Common myeloid progenitor, CD34-positive (primary cell): ENCODE measurements at regions not wholly inside any gene's neighbourhood (a gene's known extent, or its start where the extent isn't known, plus 50 kb on each side); places are given as distances from the start of the nearest gene placed in this dataset.

Experiments
- CTCF ChIA-PET: fragments of 350-600 bp; sonication (Branson Sonifier 250); formaldehyde crosslinking; loops from one replicate; lab custom pipeline; 2021; ENCODE audit warnings: antibody characterized with exemption; lab: Charles Lee
- POLR2A ChIA-PET: fragments of 350-600 bp; sonication (Branson Sonifier 250); formaldehyde crosslinking; loops from one replicate; lab custom pipeline; 2021; ENCODE audit warnings: antibody characterized with exemption; lab: Charles Lee
- DNase-seq, 3 donors: peaks; one replicate each; pipeline versions ENCODE4 v3.0.0 to v3.0.0-alpha.2; 2013
- H3K27ac ChIP-seq, 2 experiments: 1 replicate in 1 of 2; 2 replicates in 1 of 2; pipeline ENCODE4 v1.7.0; 2013; ENCODE audit warnings: inconsistent platforms in 2 of 2, low read length in 2 of 2, mild to moderate bottlenecking in 2 of 2, low read depth in 1 of 2, moderate library complexity in 1 of 2; ENCODE audit not compliant: severe bottlenecking in 2 of 2, insufficient read depth in 1 of 2, poor library complexity in 1 of 2
- H3K27me3 ChIP-seq, 5 experiments: replicated peaks in 2 of 5; 1 replicate in 3 of 5; 2 replicates in 2 of 5; pipeline versions ENCODE4 v1.6.1 to v1.7.0; 2013; ENCODE audit warnings: low read length in 4 of 5, mild to moderate bottlenecking in 2 of 5, moderate library complexity in 2 of 5, inconsistent platforms in 1 of 5; ENCODE audit not compliant: insufficient read depth in 5 of 5, control insufficient read depth in 4 of 5
- H3K36me3 ChIP-seq, 4 experiments: 1 replicate in 2 of 4; 2 replicates in 2 of 4; pipeline versions ENCODE4 v1.6.1 to v1.7.0; 2013; ENCODE audit warnings: low read length in 3 of 4, control low read depth in 1 of 4, mild to moderate bottlenecking in 1 of 4; ENCODE audit not compliant: control insufficient read depth in 4 of 4, insufficient read depth in 4 of 4
- H3K4me1 ChIP-seq, 4 experiments: 1 replicate in 3 of 4; 2 replicates in 1 of 4; pipeline versions ENCODE4 v1.6.1 to v1.7.1; 2013; ENCODE audit warnings: low read length in 3 of 4, mild to moderate bottlenecking in 3 of 4, control low read depth in 1 of 4, inconsistent platforms in 1 of 4, moderate library complexity in 1 of 4; ENCODE audit not compliant: control insufficient read depth in 4 of 4, insufficient read depth in 4 of 4; ENCODE audit errors: control extremely low read depth in 1 of 4
- H3K4me3 ChIP-seq, 7 experiments: 1 replicate in 4 of 7; 2 replicates in 3 of 7; pipeline versions ENCODE4 v1.5.1 to v1.7.0; 2013; ENCODE audit warnings: mild to moderate bottlenecking in 7 of 7, low read length in 6 of 7, moderate library complexity in 6 of 7, inconsistent platforms in 2 of 7, low read depth in 2 of 7, control low read depth in 1 of 7; ENCODE audit not compliant: insufficient read depth in 4 of 7, control insufficient read depth in 1 of 7; ENCODE audit errors: extremely low read depth in 1 of 7
- H3K9me3 ChIP-seq, 5 experiments: 1 replicate in 4 of 5; 2 replicates in 1 of 5; pipeline versions ENCODE4 v1.6.1 to v1.7.1; 2013; ENCODE audit warnings: low read length in 4 of 5, mild to moderate bottlenecking in 2 of 5, inconsistent platforms in 1 of 5, low read depth in 1 of 5, moderate library complexity in 1 of 5; ENCODE audit not compliant: control insufficient read depth in 4 of 5, insufficient read depth in 2 of 5; ENCODE audit errors: control extremely low read depth in 1 of 5
- WGBS: methylation state at CpG from one replicate; pipeline ENCODE4 v1.1.5; 2013; ENCODE audit not compliant: insufficient coverage; 5-methylcytosine and 5-hydroxymethylcytosine counted together

GRCh38 chr22:44554411-44554810 lies 56.4 kb upstream of the RTL6 start:
- Histone ChIP-seq H3K4me1 (peaks cover 0 to 4% (median 0%) of the 10 kb centered on the region in 4 experiments), H3K9me3 (peaks cover 0 to 2% (median 0%) of the 10 kb centered on the region in 5 experiments), H3K36me3 (no peaks in the 10 kb centered on the region), H3K27ac (no peak overlapping the region), H3K27me3 (peaks cover 0 to 8% (median 4%) of the 10 kb centered on the region in 5 experiments), H3K4me3 (no peak overlapping the region)
- CTCF ChIA-PET: interaction anchor here (0.6 to 1.3 kb wide), 2 partner anchors 13 to 1033 kb away, joined by 3 to 5 read pairs; no protein-coding TSS in a partner anchor
- 91% methylated on average over 4 of the region's 7 CpGs for WGBS
- POLR2A ChIA-PET: no interaction called here
- DNase-seq: no peak

GRCh38 chr22:44550711-44551491 lies 52.9 kb upstream of the RTL6 start:
- Histone ChIP-seq H3K27me3 (peaks cover 0 to 9% (median 6%) of the 10 kb centered on the region in 5 experiments), H3K27ac (no peak overlapping the region), H3K36me3 (no peaks in the 10 kb centered on the region), H3K4me3 (peak overlapping the region in 1 of 7 experiments; percentile 17), H3K4me1 (peaks cover 0 to 4% (median 0%) of the 10 kb centered on the region in 4 experiments), H3K9me3 (peaks cover 0 to 2% (median 0%) of the 10 kb centered on the region in 5 experiments)
- 77% methylated on average over 20 of the region's 22 CpGs for WGBS
- DNase-seq: peak; percentile 44 to 81 (median 77)
- CTCF ChIA-PET: no interaction called here
- POLR2A ChIA-PET: no interaction called here

GRCh38 chr22:44549701-44550100 lies 51.7 kb upstream of the RTL6 start:
- H3K36me3 ChIP-seq: no peaks in the 10 kb centered on the region
- ChIA-PET CTCF (no interaction called here), POLR2A (no interaction called here)
- no peak for DNase-seq
- WGBS: 72% methylated on average over 4 of the region's 6 CpGs
- no peak overlapping the region for H3K4me3 ChIP-seq
- peaks cover 0 to 4% (median 0%) of the 10 kb centered on the region in 4 experiments for H3K4me1 ChIP-seq
- no peak overlapping the region for H3K27ac ChIP-seq
- H3K27me3 ChIP-seq: peaks cover 0 to 9% (median 4%) of the 10 kb centered on the region in 5 experiments
- peaks cover 0 to 2% (median 0%) of the 10 kb centered on the region in 5 experiments for H3K9me3 ChIP-seq

GRCh38 chr22:44548981-44549380 lies 50.9 kb upstream of the RTL6 start:
- POLR2A ChIA-PET: no interaction called here
- Histone ChIP-seq H3K9me3 (peaks cover 0 to 2% (median 0%) of the 10 kb centered on the region in 5 experiments), H3K4me3 (no peak overlapping the region), H3K27ac (no peak overlapping the region), H3K27me3 (peaks cover 0 to 10% (median 6%) of the 10 kb centered on the region in 5 experiments), H3K36me3 (no peaks in the 10 kb centered on the region), H3K4me1 (peaks cover 0 to 4% (median 0%) of the 10 kb centered on the region in 4 experiments)
- CTCF ChIA-PET: no interaction called here
- WGBS: 95% methylated on average over 10 of the region's 10 CpGs
- DNase-seq: no peak
